Transverse colon (tissue), 4 donors: ENCODE measurements at regions not wholly inside any gene's neighbourhood (a gene's known extent, or its start where the extent isn't known, plus 50 kb on each side); places are given as distances from the start of the nearest gene placed in this dataset.

ENCODE experiments used
- CTCF ChIP-seq, 5 experiments: fragments of 200-600 bp in 3 of 5; fragments of 450-650 bp in 2 of 5; sonication (generic) in 3 of 5; IDR thresholded peaks; 1 replicate in 2 of 5; 2 replicates in 3 of 5; pipeline ENCODE4 v1.5.1; 2016 to 2017; ENCODE audit warnings: antibody characterized with exemption in 5 of 5, inconsistent platforms in 3 of 5, mild to moderate bottlenecking in 2 of 5, moderate library complexity in 1 of 5
- EP300 ChIP-seq: sonication (generic); formaldehyde crosslinking; IDR thresholded peaks from one replicate; pipeline ENCODE4 v1.6.1; 2017; ENCODE audit warnings: antibody characterized with exemption, low read depth
- POLR2A ChIP-seq: fragments of 450-650 bp; IDR thresholded peaks from one replicate; pipeline ENCODE4 v1.6.1; 2016; ENCODE audit warnings: antibody characterized with exemption, mild to moderate bottlenecking, moderate library complexity
- POLR2AphosphoS5 ChIP-seq, 3 donors: sonication (generic); formaldehyde crosslinking; IDR thresholded peaks; one replicate each; pipeline ENCODE4 v1.6.1; 2016; ENCODE audit warnings: antibody characterized with exemption in 3 of 3

- TF ChIP-seq POLR2A, result no peak
- no peak for TF ChIP-seq CTCF (IDR thresholded peaks at IDR 0.05)
- TF ChIP-seq EP300, result no peak
- TF ChIP-seq POLR2AphosphoS5 (IDR thresholded peaks at IDR 0.05), result no peak
Observed at GRCh38 chr7:120097774-120098173, 175.2 kb upstream of the KCND2 start.
